ENCODE measurements at regions not wholly inside any gene's neighbourhood (a gene's known extent, or its start where the extent isn't known, plus 50 kb on each side); places are given as distances from the start of the nearest gene placed in this dataset.

DNA sequence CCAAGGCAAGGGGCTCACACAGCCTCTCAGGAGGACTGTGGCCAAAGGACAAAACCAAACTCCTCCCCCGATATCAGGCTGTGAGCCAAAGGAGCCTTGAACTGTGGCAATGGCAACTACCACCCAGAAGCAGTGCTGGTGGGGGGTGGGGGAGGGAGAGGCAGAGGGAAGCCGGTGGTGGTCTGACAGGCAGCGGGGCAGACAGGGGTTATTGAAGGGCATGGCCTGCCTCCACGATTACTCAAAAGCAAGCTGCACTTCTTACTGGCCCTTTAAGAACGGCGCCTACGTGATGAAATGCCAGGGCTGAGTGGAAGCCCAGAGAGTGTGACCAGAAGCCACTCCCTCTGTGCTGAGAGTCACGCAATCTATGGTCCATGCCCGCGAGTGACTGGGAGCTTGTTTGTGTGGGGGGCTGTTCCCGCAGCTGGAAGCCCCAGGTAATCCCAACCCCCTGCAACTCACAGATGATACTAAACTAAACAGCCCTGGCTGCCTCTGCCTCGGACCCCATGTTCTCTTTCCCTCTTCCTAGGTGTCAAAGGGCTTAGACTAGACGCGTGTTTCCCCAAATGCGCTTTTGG lies 128.2 kb upstream of the CXCR4 start:
- TF ChIP-seq, protein P1, sequence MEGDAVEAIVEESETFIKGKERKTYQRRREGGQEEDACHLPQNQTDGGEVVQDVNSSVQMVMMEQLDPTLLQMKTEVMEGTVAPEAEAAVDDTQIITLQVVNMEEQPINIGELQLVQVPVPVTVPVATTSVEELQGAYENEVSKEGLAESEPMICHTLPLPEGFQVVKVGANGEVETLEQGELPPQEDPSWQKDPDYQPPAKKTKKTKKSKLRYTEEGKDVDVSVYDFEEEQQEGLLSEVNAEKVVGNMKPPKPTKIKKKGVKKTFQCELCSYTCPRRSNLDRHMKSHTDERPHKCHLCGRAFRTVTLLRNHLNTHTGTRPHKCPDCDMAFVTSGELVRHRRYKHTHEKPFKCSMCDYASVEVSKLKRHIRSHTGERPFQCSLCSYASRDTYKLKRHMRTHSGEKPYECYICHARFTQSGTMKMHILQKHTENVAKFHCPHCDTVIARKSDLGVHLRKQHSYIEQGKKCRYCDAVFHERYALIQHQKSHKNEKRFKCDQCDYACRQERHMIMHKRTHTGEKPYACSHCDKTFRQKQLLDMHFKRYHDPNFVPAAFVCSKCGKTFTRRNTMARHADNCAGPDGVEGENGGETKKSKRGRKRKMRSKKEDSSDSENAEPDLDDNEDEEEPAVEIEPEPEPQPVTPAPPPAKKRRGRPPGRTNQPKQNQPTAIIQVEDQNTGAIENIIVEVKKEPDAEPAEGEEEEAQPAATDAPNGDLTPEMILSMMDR (IDR thresholded peaks at IDR 0.05): no peak
- TF ChIP-seq EP300 (IDR thresholded peaks at IDR 0.05): no peak

Data from tibial nerve (tissue), 4 donors.